ENCODE measurements at regions not wholly inside any gene's neighbourhood (a gene's known extent, or its start where the extent isn't known, plus 50 kb on each side); places are given as distances from the start of the nearest gene placed in this dataset.

- no peak overlapping the region for H3K27ac ChIP-seq (ENCODE audit: low read depth, low read length)
- no peaks in the 10 kb centered on the region for H3K4me1 ChIP-seq (ENCODE audit: control insufficient read depth in 1 of 2, insufficient read depth in 2 of 2, low read length in 2 of 2)
- H3K4me2 ChIP-seq (ENCODE audit: low read length) = no peak overlapping the region
- H3K9ac ChIP-seq (ENCODE audit: low read length) = no peak overlapping the region
- no peaks in the 10 kb centered on the region for H3K79me2 ChIP-seq (ENCODE audit: insufficient read depth, low read length)
- ChIA-PET RAD21 (ENCODE audit: low non-redundant PET in 1 of 2, low total read pairs in 2 of 2, uncharacterized antibody in 2 of 2, unreplicated experiment in 2 of 2) (no interaction called here), POLR2A (no interaction called here), CTCF (no interaction called here)
- no peaks in the 10 kb centered on the region for H3K27me3 ChIP-seq (ENCODE audit: insufficient read depth, low read length)
- BruUV-seq (replicated peaks) = no TSS peak
- TF ChIP-seq EZH2phosphoT487 (IDR thresholded peaks at IDR 0.05; ENCODE audit: borderline replicate concordance) (no peak), ZBTB33 (IDR thresholded peaks at IDR 0.05; ENCODE audit: extremely low read depth, insufficient replicate concordance, low read length) (no peak), POLR2AphosphoS5 (IDR thresholded peaks at IDR 0.05; ENCODE audit: low read depth, low read length) (no peak), EGR1 (IDR thresholded peaks at IDR 0.05; ENCODE audit: low read depth) (no peak), RAD21 (IDR thresholded peaks at IDR 0.05; ENCODE audit: low read depth) (no peak), POLR2A (IDR thresholded peaks at IDR 0.05; ENCODE audit: borderline replicate concordance, extremely low read depth, insufficient read depth, insufficient read length) (no peak), REST (IDR thresholded peaks at IDR 0.05; ENCODE audit: low read depth) (no peak), ATF3 (IDR thresholded peaks at IDR 0.05) (no peak)
- TF ChIP-seq, protein P1, sequence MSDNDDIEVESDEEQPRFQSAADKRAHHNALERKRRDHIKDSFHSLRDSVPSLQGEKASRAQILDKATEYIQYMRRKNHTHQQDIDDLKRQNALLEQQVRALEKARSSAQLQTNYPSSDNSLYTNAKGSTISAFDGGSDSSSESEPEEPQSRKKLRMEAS (IDR thresholded peaks at IDR 0.05) = no peak
- no peaks in the 10 kb centered on the region for H3K9me2 ChIP-seq (ENCODE audit: insufficient read depth)
- no peak overlapping the region for H2AFZ ChIP-seq (ENCODE audit: low read depth, low read length, poor library complexity, severe bottlenecking)
- DNase-seq (ENCODE audit: low read depth, low spot score) (no peak), ATAC-seq (no peak)
- no peaks in the 10 kb centered on the region for H4K20me1 ChIP-seq (ENCODE audit: insufficient read depth)
- no peaks in the 10 kb centered on the region for H3K36me3 ChIP-seq (ENCODE audit: control insufficient read depth in 1 of 2, insufficient read depth in 2 of 2, low read length in 2 of 2)
- intact Hi-C loops (cut with micrococcal nuclease) = no loop called here
- no peaks in the 10 kb centered on the region for H3K9me3 ChIP-seq (ENCODE audit: control insufficient read depth in 1 of 2, insufficient read depth in 1 of 2, low read depth in 1 of 2, low read length in 2 of 2)
- H3K4me3 ChIP-seq (replicated peaks in 1 of 2; ENCODE audit: low read depth in 1 of 2, low read length in 2 of 2) = no peak overlapping the region
Measured at GRCh38 chr6:33909737-33910136, 105.9 kb upstream of the MLN start.

All from HCT116 (cell line).